ENCODE measurements at regions not wholly inside any gene's neighbourhood (a gene's known extent, or its start where the extent isn't known, plus 50 kb on each side); places are given as distances from the start of the nearest gene placed in this dataset.

DNA sequence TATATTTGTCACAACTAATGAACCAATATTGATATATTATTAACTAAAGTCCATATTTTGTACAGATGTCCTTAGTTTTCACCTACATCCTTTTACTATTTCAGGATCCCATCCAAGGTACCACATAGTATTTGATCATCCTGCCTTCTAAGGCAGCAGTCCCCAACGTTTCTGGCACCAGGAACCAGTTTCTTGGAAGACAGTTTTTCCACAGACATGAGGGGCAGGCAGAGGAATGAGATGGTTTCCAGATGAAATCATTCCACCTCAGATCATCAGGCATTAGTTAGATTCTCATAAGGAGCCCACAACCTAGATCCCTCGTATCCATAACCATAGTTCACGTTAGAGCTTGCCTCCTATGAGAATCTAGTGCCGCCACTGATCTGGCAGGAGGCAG is 82.8 kb upstream of the BCL2L14 start:
- H3K4me3 ChIP-seq (ENCODE audit: insufficient read depth, low read depth, low read length): no peak overlapping the region
- peaks cover 3% of the 10 kb centered on the region; the same call in 1 of the 2 replicates for H3K9me3 ChIP-seq (ENCODE audit: control insufficient read depth, insufficient read depth, low read length)
- no peak overlapping the region for H2AK5ac ChIP-seq (ENCODE audit: low read depth, low read length)
- no peak for DNase-seq
- no peaks in the 10 kb centered on the region for H4K20me1 ChIP-seq (ENCODE audit: insufficient read depth, low read length)
- H4K8ac ChIP-seq (ENCODE audit: low read depth in 2 of 2, low read length in 2 of 2): no peak overlapping the region
- dilution Hi-C loops (cut with HindIII; ENCODE audit: low sequenced_read_pairs, unreplicated experiment): no loop called here
- no TSS peak for BruUV-seq (replicated peaks)
- ChIA-PET CTCF (interaction anchor here (0.6 kb wide), 1 partner anchor 316 kb away, joined by 3 read pairs; no protein-coding TSS in a partner anchor), POLR2A (ENCODE audit: unreplicated experiment) (no interaction called here)
- H4K91ac ChIP-seq (ENCODE audit: insufficient read depth, low read depth, low read length): no peak overlapping the region
- no peak overlapping the region for H4K5ac ChIP-seq (ENCODE audit: low read depth, low read length)
- no peak overlapping the region for H3K27ac ChIP-seq (ENCODE audit: insufficient read depth, low read length)
- in situ Hi-C loops (cut with MboI; ENCODE audit: low sequenced_read_pairs): no loop called here
- no peak overlapping the region for H3K18ac ChIP-seq (ENCODE audit: low read depth, low read length)
- no peak overlapping the region for H2AFZ ChIP-seq (replicated peaks; ENCODE audit: low read length, poor library complexity)
- H3K14ac ChIP-seq (replicated peaks; ENCODE audit: low read depth, low read length): no peak overlapping the region
- no peak overlapping the region for H3K23ac ChIP-seq (ENCODE audit: low read depth, low read length)
- H2AK9ac ChIP-seq (replicated peaks; ENCODE audit: low read depth, low read length, poor library complexity): no peak overlapping the region
- no peaks in the 10 kb centered on the region for H3K79me1 ChIP-seq (ENCODE audit: low read depth in 1 of 2, low read length in 2 of 2)
- no peak overlapping the region for H3K9ac ChIP-seq (ENCODE audit: low read depth, low read length)
- intact Hi-C loops (cut with micrococcal nuclease): no loop called here
- no CpG with 5 or more reads among the region's 4 CpGs for WGBS, 2 experiments (ENCODE audit: extremely low coverage in 2 of 2, insufficient read length in 1 of 2)
- no peaks in the 10 kb centered on the region for H3K36me3 ChIP-seq (ENCODE audit: control insufficient read depth, insufficient read depth, low read length)
- no peak overlapping the region for H2BK15ac ChIP-seq (ENCODE audit: low read depth, low read length)
- H2BK120ac ChIP-seq (ENCODE audit: low read depth, low read length): no peak overlapping the region
- no peak overlapping the region for H3K4me2 ChIP-seq (ENCODE audit: low read depth, low read length)
- H3K4ac ChIP-seq (ENCODE audit: low read depth, low read length): no peak overlapping the region
- H2BK20ac ChIP-seq (ENCODE audit: low read depth, low read length): no peak overlapping the region
- H2BK5ac ChIP-seq (ENCODE audit: low read depth, low read length, poor library complexity, severe bottlenecking): no peak overlapping the region
- no peak overlapping the region for H3K56ac ChIP-seq (ENCODE audit: extremely low read depth, insufficient read depth, low read length)
- peaks cover 2% of the 10 kb centered on the region; the same call in 1 of the 2 replicates for H3K4me1 ChIP-seq (ENCODE audit: control insufficient read depth, insufficient read depth, low read length)
- no peaks in the 10 kb centered on the region for H3K9me1 ChIP-seq (ENCODE audit: insufficient read depth, low read length)
- TF ChIP-seq MAZ (IDR thresholded peaks at IDR 0.05; ENCODE audit: borderline replicate concordance, low read depth, low read length): no peak
- no peak for TF ChIP-seq RAD21 (IDR thresholded peaks at IDR 0.05; ENCODE audit: low read length)
- no peak for TF ChIP-seq RFX5 (IDR thresholded peaks at IDR 0.05; ENCODE audit: low read depth, low read length)
- TF ChIP-seq CEBPB (IDR thresholded peaks at IDR 0.05; ENCODE audit: low read depth, low read length): no peak
- TF ChIP-seq, protein P1, sequence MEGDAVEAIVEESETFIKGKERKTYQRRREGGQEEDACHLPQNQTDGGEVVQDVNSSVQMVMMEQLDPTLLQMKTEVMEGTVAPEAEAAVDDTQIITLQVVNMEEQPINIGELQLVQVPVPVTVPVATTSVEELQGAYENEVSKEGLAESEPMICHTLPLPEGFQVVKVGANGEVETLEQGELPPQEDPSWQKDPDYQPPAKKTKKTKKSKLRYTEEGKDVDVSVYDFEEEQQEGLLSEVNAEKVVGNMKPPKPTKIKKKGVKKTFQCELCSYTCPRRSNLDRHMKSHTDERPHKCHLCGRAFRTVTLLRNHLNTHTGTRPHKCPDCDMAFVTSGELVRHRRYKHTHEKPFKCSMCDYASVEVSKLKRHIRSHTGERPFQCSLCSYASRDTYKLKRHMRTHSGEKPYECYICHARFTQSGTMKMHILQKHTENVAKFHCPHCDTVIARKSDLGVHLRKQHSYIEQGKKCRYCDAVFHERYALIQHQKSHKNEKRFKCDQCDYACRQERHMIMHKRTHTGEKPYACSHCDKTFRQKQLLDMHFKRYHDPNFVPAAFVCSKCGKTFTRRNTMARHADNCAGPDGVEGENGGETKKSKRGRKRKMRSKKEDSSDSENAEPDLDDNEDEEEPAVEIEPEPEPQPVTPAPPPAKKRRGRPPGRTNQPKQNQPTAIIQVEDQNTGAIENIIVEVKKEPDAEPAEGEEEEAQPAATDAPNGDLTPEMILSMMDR (conservative IDR thresholded peaks at IDR 0.05; ENCODE audit: low read depth, low read length): no peak
- TF ChIP-seq, protein P2, sequence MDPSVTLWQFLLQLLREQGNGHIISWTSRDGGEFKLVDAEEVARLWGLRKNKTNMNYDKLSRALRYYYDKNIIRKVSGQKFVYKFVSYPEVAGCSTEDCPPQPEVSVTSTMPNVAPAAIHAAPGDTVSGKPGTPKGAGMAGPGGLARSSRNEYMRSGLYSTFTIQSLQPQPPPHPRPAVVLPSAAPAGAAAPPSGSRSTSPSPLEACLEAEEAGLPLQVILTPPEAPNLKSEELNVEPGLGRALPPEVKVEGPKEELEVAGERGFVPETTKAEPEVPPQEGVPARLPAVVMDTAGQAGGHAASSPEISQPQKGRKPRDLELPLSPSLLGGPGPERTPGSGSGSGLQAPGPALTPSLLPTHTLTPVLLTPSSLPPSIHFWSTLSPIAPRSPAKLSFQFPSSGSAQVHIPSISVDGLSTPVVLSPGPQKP (IDR thresholded peaks at IDR 0.05; ENCODE audit: borderline replicate concordance, low read depth, low read length): no peak
- no peak for TF ChIP-seq MXI1 (IDR thresholded peaks at IDR 0.05; ENCODE audit: borderline replicate concordance, low read depth, low read length)
- TF ChIP-seq, protein P3, sequence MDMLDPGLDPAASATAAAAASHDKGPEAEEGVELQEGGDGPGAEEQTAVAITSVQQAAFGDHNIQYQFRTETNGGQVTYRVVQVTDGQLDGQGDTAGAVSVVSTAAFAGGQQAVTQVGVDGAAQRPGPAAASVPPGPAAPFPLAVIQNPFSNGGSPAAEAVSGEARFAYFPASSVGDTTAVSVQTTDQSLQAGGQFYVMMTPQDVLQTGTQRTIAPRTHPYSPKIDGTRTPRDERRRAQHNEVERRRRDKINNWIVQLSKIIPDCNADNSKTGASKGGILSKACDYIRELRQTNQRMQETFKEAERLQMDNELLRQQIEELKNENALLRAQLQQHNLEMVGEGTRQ (IDR thresholded peaks at IDR 0.05; ENCODE audit: low read depth, low read length): no peak
- no peak for TF ChIP-seq MAFK (IDR thresholded peaks at IDR 0.05; ENCODE audit: low read depth, low read length)
- TF ChIP-seq CHD1 (IDR thresholded peaks at IDR 0.05; ENCODE audit: low read depth, low read length): no peak
- no peak for TF ChIP-seq FOS (IDR thresholded peaks at IDR 0.05; ENCODE audit: low read depth, low read length)
- no peak for TF ChIP-seq BHLHE40 (IDR thresholded peaks at IDR 0.05; ENCODE audit: low read depth, low read length)
- no peak for TF ChIP-seq SMC3 (IDR thresholded peaks at IDR 0.05; ENCODE audit: low read depth, low read length)
- no peak for TF ChIP-seq RCOR1 (IDR thresholded peaks at IDR 0.05; ENCODE audit: insufficient replicate concordance, low read length)
- no peak for TF ChIP-seq NFE2L2 (IDR thresholded peaks at IDR 0.05; ENCODE audit: low read depth, low read length)
- TF ChIP-seq POLR2A (IDR thresholded peaks at IDR 0.05; ENCODE audit: low read depth, low read length): no peak
- no peak for ATAC-seq (ENCODE audit: low read depth)
- peaks cover 35% of the 10 kb centered on the region for H3K27me3 ChIP-seq (ENCODE audit: control insufficient read depth, insufficient read depth, low read length)

Data from IMR-90 (cell line).